ENCODE measurements at regions not wholly inside any gene's neighbourhood (a gene's known extent, or its start where the extent isn't known, plus 50 kb on each side); places are given as distances from the start of the nearest gene placed in this dataset.

GRCh38 chr12:124240493-124240892 lies 54.4 kb upstream of the RFLNA start:
- H3K36me3 ChIP-seq (replicated peaks) = no peaks in the 10 kb centered on the region
- H3K4me1 ChIP-seq = no peaks in the 10 kb centered on the region
- in situ Hi-C loops (cut with MboI; ENCODE audit: low sequenced_read_pairs) = no loop called here
- no peak overlapping the region for H3K4me3 ChIP-seq
- DNase-seq (ENCODE audit: low spot score in 2 of 2) = peak in 1 of 2 experiments; percentile 41
- no peaks in the 10 kb centered on the region for H3K9me3 ChIP-seq
- no peaks in the 10 kb centered on the region for H3K27me3 ChIP-seq (ENCODE audit: low read depth)

- DNase-seq (ENCODE audit: low spot score in 2 of 2) = no peak
- H3K4me1 ChIP-seq = no peaks in the 10 kb centered on the region
- in situ Hi-C loops (cut with MboI; ENCODE audit: low sequenced_read_pairs) = no loop called here
- peaks cover 2% of the 10 kb centered on the region; the same call in 1 of the 2 replicates for H3K9me3 ChIP-seq
- no peaks in the 10 kb centered on the region for H3K36me3 ChIP-seq (replicated peaks)
- no peak overlapping the region for H3K4me3 ChIP-seq
- H3K27me3 ChIP-seq (ENCODE audit: low read depth) = no peaks in the 10 kb centered on the region
Measured at GRCh38 chr12:124241776-124242528, 52.9 kb upstream of the RFLNA start.

GRCh38 chr12:124242529-124243065 lies 52.3 kb upstream of the RFLNA start:
- no peaks in the 10 kb centered on the region for H3K27me3 ChIP-seq (ENCODE audit: low read depth)
- in situ Hi-C loops (cut with MboI; ENCODE audit: low sequenced_read_pairs) = no loop called here
- no peak for DNase-seq (ENCODE audit: low spot score in 2 of 2)

GRCh38 chr12:124243936-124244335 lies 51.0 kb upstream of the RFLNA start:
- in situ Hi-C loops (cut with MboI; ENCODE audit: low sequenced_read_pairs) = no loop called here
- H3K27me3 ChIP-seq (ENCODE audit: low read depth) = no peaks in the 10 kb centered on the region
- H3K4me3 ChIP-seq = no peak overlapping the region
- H3K9me3 ChIP-seq = peaks cover 2% of the 10 kb centered on the region; the same call in 1 of the 2 replicates
- DNase-seq (ENCODE audit: low spot score in 2 of 2) = no peak
- H3K4me1 ChIP-seq = no peaks in the 10 kb centered on the region
- no peaks in the 10 kb centered on the region for H3K36me3 ChIP-seq (replicated peaks)

More at GRCh38 chr12:124242529-124243065, 52.3 kb upstream of the RFLNA start:
- H3K9me3 ChIP-seq = peaks cover 2% of the 10 kb centered on the region; the same call in 1 of the 2 replicates
- H3K36me3 ChIP-seq (replicated peaks) = no peaks in the 10 kb centered on the region
- no peaks in the 10 kb centered on the region for H3K4me1 ChIP-seq
- no peak overlapping the region for H3K4me3 ChIP-seq
